ENCODE measurements at regions not wholly inside any gene's neighbourhood (a gene's known extent, or its start where the extent isn't known, plus 50 kb on each side); places are given as distances from the start of the nearest gene placed in this dataset.

DNA sequence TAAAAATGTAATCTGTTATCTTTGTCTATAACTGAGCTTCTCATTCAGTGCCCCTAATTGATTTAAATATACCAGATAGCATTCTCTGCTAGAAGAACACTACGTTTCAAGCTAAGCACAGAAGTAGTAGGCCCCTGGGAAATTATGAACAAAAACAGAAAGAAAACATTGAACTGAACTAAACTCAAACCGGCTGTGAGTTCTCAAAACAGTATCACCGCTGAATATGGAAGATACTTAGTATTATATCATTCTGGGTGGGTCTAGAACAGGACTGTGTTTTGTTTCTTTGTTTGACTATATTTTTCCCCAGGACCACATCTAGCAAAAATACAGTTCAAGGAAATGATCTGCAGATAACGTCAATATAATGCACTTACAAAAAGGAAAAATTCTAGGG is 95.1 kb upstream of the HMHB1 start:
- Histone ChIP-seq H3K4me1 (ENCODE audit: control insufficient read depth, extremely low read depth, insufficient read depth, low read length) (peaks cover 3% of the 10 kb centered on the region), H3K4me3 (ENCODE audit: control insufficient read depth in 2 of 3, extremely low read depth in 1 of 3, insufficient read depth in 2 of 3, low read depth in 1 of 3, low read length in 3 of 3) (no peak overlapping the region), H3K79me2 (ENCODE audit: control insufficient read depth, insufficient read depth, low read length) (no peaks in the 10 kb centered on the region), H3K9ac (ENCODE audit: control insufficient read depth, extremely low read depth, insufficient read depth, low read length) (no peak overlapping the region), H3K27ac (ENCODE audit: control insufficient read depth, insufficient read depth, low read length) (no peak overlapping the region), H3K4me2 (ENCODE audit: control insufficient read depth, extremely low read depth, insufficient read depth, low read depth, low read length) (no peak overlapping the region), H3K9me3 (ENCODE audit: control insufficient read depth, low read depth, low read length) (no peaks in the 10 kb centered on the region), H3K27me3 (ENCODE audit: control insufficient read depth, extremely low read depth, insufficient read depth, low read length) (no peaks in the 10 kb centered on the region), H3K9me1 (ENCODE audit: control insufficient read depth, extremely low read depth, insufficient read depth, low read length) (no peaks in the 10 kb centered on the region), H3K36me3 (ENCODE audit: control insufficient read depth in 2 of 2, extremely low read depth in 1 of 2, insufficient read depth in 2 of 2, low read length in 2 of 2) (no peaks in the 10 kb centered on the region), H2AFZ (ENCODE audit: control insufficient read depth, low read length) (no peak overlapping the region), H4K20me1 (ENCODE audit: control insufficient read depth, extremely low read depth, insufficient read depth, low read length) (no peaks in the 10 kb centered on the region)
- dilution Hi-C loops (cut with MboI; ENCODE audit: extremely low pct_ligation_motif_present, low sequenced_read_pairs), result no loop called here
- no peak for DNase-seq (ENCODE audit: low read depth, low spot score)
- FAIRE-seq, result no peak
- TF ChIP-seq EZH2 (IDR thresholded peaks at IDR 0.05; ENCODE audit: low read length), result no peak
- TF ChIP-seq CTCF (optimal IDR thresholded peaks at IDR 0.05 in 1 of 3, IDR thresholded peaks at IDR 0.05 in 1 of 3, conservative IDR thresholded peaks at IDR 0.05 in 1 of 3; ENCODE audit: extremely low read depth in 1 of 3, insufficient read depth in 2 of 3, low read length in 3 of 3), result no peak

- H3K4me3 ChIP-seq (ENCODE audit: control insufficient read depth in 2 of 3, extremely low read depth in 1 of 3, insufficient read depth in 2 of 3, low read depth in 1 of 3, low read length in 3 of 3), result no peak overlapping the region
- H3K9me1 ChIP-seq (ENCODE audit: control insufficient read depth, extremely low read depth, insufficient read depth, low read length), result no peaks in the 10 kb centered on the region
- FAIRE-seq, result no peak
- no peaks in the 10 kb centered on the region for H4K20me1 ChIP-seq (ENCODE audit: control insufficient read depth, extremely low read depth, insufficient read depth, low read length)
- H3K79me2 ChIP-seq (ENCODE audit: control insufficient read depth, insufficient read depth, low read length), result no peaks in the 10 kb centered on the region
- DNase-seq (ENCODE audit: low read depth, low spot score), result no peak
- H3K27me3 ChIP-seq (ENCODE audit: control insufficient read depth, extremely low read depth, insufficient read depth, low read length), result no peaks in the 10 kb centered on the region
- peaks cover 3% of the 10 kb centered on the region for H3K4me1 ChIP-seq (ENCODE audit: control insufficient read depth, extremely low read depth, insufficient read depth, low read length)
- H3K36me3 ChIP-seq (ENCODE audit: control insufficient read depth in 2 of 2, extremely low read depth in 1 of 2, insufficient read depth in 2 of 2, low read length in 2 of 2), result no peaks in the 10 kb centered on the region
- H3K27ac ChIP-seq (ENCODE audit: control insufficient read depth, insufficient read depth, low read length), result no peak overlapping the region
- no peak overlapping the region for H3K9ac ChIP-seq (ENCODE audit: control insufficient read depth, extremely low read depth, insufficient read depth, low read length)
- no peaks in the 10 kb centered on the region for H3K9me3 ChIP-seq (ENCODE audit: control insufficient read depth, low read depth, low read length)
- H3K4me2 ChIP-seq (ENCODE audit: control insufficient read depth, extremely low read depth, insufficient read depth, low read depth, low read length), result no peak overlapping the region
- dilution Hi-C loops (cut with MboI; ENCODE audit: extremely low pct_ligation_motif_present, low sequenced_read_pairs), result no loop called here
- no peak overlapping the region for H2AFZ ChIP-seq (ENCODE audit: control insufficient read depth, low read length)
- no peak for TF ChIP-seq CTCF (optimal IDR thresholded peaks at IDR 0.05 in 1 of 3, IDR thresholded peaks at IDR 0.05 in 1 of 3, conservative IDR thresholded peaks at IDR 0.05 in 1 of 3; ENCODE audit: extremely low read depth in 1 of 3, insufficient read depth in 2 of 3, low read length in 3 of 3)
- no peak for TF ChIP-seq EZH2 (IDR thresholded peaks at IDR 0.05; ENCODE audit: low read length)
Measured at GRCh38 chr5:143715616-143716015, 96.3 kb upstream of the HMHB1 start.
